OCI-LY1 (cell line): ENCODE measurements at regions not wholly inside any gene's neighbourhood (a gene's known extent, or its start where the extent isn't known, plus 50 kb on each side); places are given as distances from the start of the nearest gene placed in this dataset.
"Not testable (repeated sequence)": the region's sequence is repeated elsewhere in the genome, so short reads cannot be mapped to it uniquely, and the experiment has no call there.

Experiments used
- H2AFZ ChIP-seq: fragments of 200-600 bp; sonication (generic), shearing (Covaris generic); 2 replicates; pipeline ENCODE4 v1.6.0; 2014; ENCODE audit warnings: antibody characterized with exemption, mild to moderate bottlenecking, low read length
- H3F3A ChIP-seq: fragments of 200-600 bp; sonication (generic), shearing (Covaris generic); 2 replicates; pipeline ENCODE4 v1.6.0; 2014; ENCODE audit warnings: mild to moderate bottlenecking, antibody characterized with exemption, low read length, moderate library complexity; ENCODE audit not compliant: insufficient read depth
- H3K27ac ChIP-seq: fragments of 200-600 bp; sonication (generic); 2 replicates; pipeline ENCODE4 v1.5.1; 2014; ENCODE audit warnings: low read length, mixed run types, mild to moderate bottlenecking, low read depth; ENCODE audit not compliant: poor library complexity, severe bottlenecking
- H3K27me3 ChIP-seq: fragments of 200-600 bp; sonication (generic); 2 replicates; pipeline ENCODE4 v1.6.0; 2014; ENCODE audit warnings: antibody characterized with exemption, mild to moderate bottlenecking, low read length, moderate library complexity; ENCODE audit not compliant: insufficient read depth
- H3K36me3 ChIP-seq: fragments of 200-600 bp; sonication (generic); 2 replicates; pipeline ENCODE4 v1.6.1; 2014; ENCODE audit warnings: mild to moderate bottlenecking, antibody characterized with exemption, low read length, moderate library complexity, mixed read lengths; ENCODE audit not compliant: insufficient read depth
- H3K4me1 ChIP-seq: fragments of 200-600 bp; sonication (generic); 2 replicates; pipeline ENCODE4 v1.5.1; 2014; ENCODE audit warnings: mild to moderate bottlenecking, low read length, moderate library complexity; ENCODE audit not compliant: insufficient read depth, severe bottlenecking
- H3K4me2 ChIP-seq: fragments of 200-600 bp; sonication (generic), shearing (Covaris generic); 2 replicates; pipeline ENCODE4 v1.6.1; 2014; ENCODE audit warnings: low read length
- H3K4me3 ChIP-seq: fragments of 200-600 bp; sonication (generic); 2 replicates; pipeline ENCODE4 v1.5.1; 2014; ENCODE audit warnings: low read length, low read depth, mild to moderate bottlenecking, mixed read lengths; ENCODE audit not compliant: poor library complexity, severe bottlenecking
- H3K79me2 ChIP-seq: fragments of 200-600 bp; shearing (Covaris generic); 2 replicates; pipeline ENCODE4 v1.6.1; 2016; ENCODE audit warnings: mixed run types, low read length, mixed read lengths; ENCODE audit not compliant: insufficient read depth
- H3K9ac ChIP-seq: fragments of 200-600 bp; sonication (generic), shearing (Covaris generic); 2 replicates; pipeline ENCODE4 v1.6.1; 2014; ENCODE audit warnings: mild to moderate bottlenecking, low read length, mixed read lengths
- H3K9me2 ChIP-seq: fragments of 200-600 bp; sonication (generic), shearing (Covaris generic); 2 replicates; pipeline ENCODE4 v1.6.1; 2014; ENCODE audit warnings: low read depth, mild to moderate bottlenecking, low read length, mixed read lengths
- H3K9me3 ChIP-seq: fragments of 200-600 bp; shearing (Covaris generic); 2 replicates; pipeline ENCODE4 v1.6.1; 2014; ENCODE audit warnings: low read length, mixed read lengths
- H4K20me1 ChIP-seq: fragments of 200-600 bp; sonication (generic), shearing (Covaris generic); 2 replicates; pipeline ENCODE4 v1.6.0; 2016; ENCODE audit warnings: mild to moderate bottlenecking, low read length; ENCODE audit not compliant: insufficient read depth
- CTCF ChIP-seq: fragments of 200-600 bp; sonication (generic), shearing (Covaris generic); IDR thresholded peaks from 2 replicates; pipeline ENCODE4 v1.5.1; 2017; ENCODE audit warnings: mild to moderate bottlenecking, antibody characterized with exemption, low read length, moderate library complexity, mixed read lengths
- EZH2 ChIP-seq: fragments of 200-600 bp; sonication (generic), shearing (Covaris generic); IDR thresholded peaks from 2 replicates; pipeline ENCODE4 v1.8.0; 2017; ENCODE audit warnings: borderline replicate concordance, mixed run types, mild to moderate bottlenecking, antibody characterized with exemption, low read length, moderate library complexity, mixed read lengths

DNA sequence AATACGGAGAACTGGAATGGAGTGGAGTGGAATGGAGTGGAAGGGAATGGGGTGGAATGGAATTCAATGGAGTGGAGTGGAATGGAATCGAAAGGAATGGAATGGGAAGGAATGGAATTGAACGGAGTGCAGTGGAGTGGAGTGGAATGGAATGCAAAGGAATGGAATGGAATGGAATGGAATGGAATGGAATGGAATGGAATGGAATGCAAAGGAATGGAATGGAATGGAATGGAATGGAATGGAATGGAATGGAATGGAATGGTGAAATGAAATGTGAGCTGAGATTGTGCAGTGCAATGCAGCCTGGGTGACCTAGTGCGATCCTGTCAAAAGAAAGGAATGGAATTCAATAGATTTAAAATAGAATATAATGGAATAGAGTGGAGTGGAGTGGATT lies 357.3 kb upstream of the WSB1 start:
- H3K9me3 ChIP-seq: not testable (repeated sequence)

GRCh38 chr17:26937750-26938322 lies 356.1 kb upstream of the WSB1 start:
- H3K4me3 ChIP-seq, H3K4me2 ChIP-seq, H3K4me1 ChIP-seq, H3K9ac ChIP-seq, H3K9me3 ChIP-seq, H4K20me1 ChIP-seq, H3F3A ChIP-seq, H3K9me2 ChIP-seq, H2AFZ ChIP-seq, H3K27me3 ChIP-seq, H3K36me3 ChIP-seq, H3K27ac ChIP-seq, H3K79me2 ChIP-seq: not testable (repeated sequence)

More for the DNA sequence above, 357.3 kb upstream of the WSB1 start:
- H3K79me2 ChIP-seq, H3K9ac ChIP-seq, H3K36me3 ChIP-seq, H4K20me1 ChIP-seq, H3K4me1 ChIP-seq, H3K27ac ChIP-seq, H3F3A ChIP-seq, H2AFZ ChIP-seq, H3K9me2 ChIP-seq, H3K27me3 ChIP-seq, H3K4me2 ChIP-seq, H3K4me3 ChIP-seq: not testable (repeated sequence)

DNA sequence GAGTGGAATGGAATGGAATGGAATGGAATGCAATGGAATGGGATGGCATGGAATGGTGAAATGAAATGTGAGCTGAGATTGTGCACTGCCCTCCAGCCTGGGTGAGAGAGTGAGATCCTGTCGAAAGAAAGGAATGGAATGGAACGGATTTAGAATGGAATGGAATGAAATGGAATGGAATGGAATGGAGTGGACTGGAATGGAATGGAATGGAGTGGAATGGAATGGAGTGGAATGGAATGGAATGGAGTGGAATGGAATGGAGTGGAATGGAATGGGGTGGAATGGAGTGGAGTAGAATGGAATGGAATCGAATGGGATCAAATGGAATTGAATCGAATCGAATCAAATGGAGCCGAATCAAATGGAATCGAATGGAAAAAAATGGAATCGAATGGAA lies 354.2 kb upstream of the WSB1 start:
- H3K79me2 ChIP-seq, H3K27ac ChIP-seq, H3F3A ChIP-seq, H3K4me3 ChIP-seq, H2AFZ ChIP-seq, H3K9me2 ChIP-seq, H4K20me1 ChIP-seq, H3K9ac ChIP-seq, H3K9me3 ChIP-seq, H3K4me1 ChIP-seq, H3K27me3 ChIP-seq, H3K4me2 ChIP-seq, H3K36me3 ChIP-seq: not testable (repeated sequence)

- H2AFZ ChIP-seq, H3K36me3 ChIP-seq, H3K79me2 ChIP-seq, H3K27ac ChIP-seq, H3K9me3 ChIP-seq, H3K27me3 ChIP-seq, H3K9me2 ChIP-seq, H4K20me1 ChIP-seq, H3F3A ChIP-seq, H3K4me1 ChIP-seq, H3K4me3 ChIP-seq, H3K4me2 ChIP-seq, H3K9ac ChIP-seq: not testable (repeated sequence)
Measured at GRCh38 chr17:26940587-26940986, 353.3 kb upstream of the WSB1 start.

DNA sequence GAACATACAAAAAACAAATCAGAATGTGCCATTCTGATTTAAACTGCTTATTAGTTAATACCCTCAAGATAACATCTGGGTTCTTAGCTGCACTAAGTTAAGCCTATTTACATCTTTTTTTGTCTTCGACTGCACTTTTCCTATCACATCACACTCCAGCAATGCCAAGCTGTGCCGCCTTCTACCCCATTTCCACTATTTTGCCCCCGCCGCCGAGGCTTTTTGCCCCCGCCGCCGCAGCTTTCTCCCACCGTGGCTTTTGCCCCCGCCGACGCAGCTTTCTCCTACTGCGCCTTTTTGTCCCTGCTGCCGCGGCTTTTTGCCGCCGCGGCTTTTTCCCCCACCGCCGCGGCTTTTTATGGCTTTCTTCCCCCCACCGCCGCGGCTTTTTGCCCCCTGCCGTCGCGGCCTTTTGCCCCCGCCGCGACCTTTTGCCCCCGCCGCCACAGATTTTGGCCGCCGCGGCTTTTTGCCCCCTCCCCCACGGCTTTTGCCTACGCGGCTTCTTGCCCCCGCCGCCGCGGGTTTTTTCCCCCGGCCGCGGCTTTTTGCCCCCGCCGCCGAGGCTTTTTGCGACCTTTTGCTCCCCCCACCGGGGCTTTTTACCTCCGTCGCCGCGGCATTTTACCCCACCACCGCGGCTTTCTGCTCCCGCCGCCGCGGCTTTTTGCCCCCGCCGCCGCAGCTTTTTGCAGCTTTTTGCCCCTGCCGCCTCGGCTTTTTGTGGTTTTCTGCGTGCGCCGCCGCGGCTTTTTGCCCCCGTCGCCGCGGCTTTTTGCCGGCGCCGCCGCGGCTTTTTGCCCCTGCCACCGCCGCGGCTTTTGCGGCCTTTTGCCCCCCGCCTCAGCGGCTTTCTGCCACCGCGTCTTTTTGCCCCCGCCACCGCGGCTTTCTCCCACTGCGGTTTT lies 331.4 kb upstream of the WSB1 start:
- no peak overlapping the region for H3K27ac ChIP-seq
- H3F3A ChIP-seq: no peaks in the 10 kb centered on the region
- no peak overlapping the region for H3K9ac ChIP-seq
- H3K27me3 ChIP-seq: peaks cover 3% of the 10 kb centered on the region; the same call in 1 of the 2 replicates
- H3K4me2 ChIP-seq: peak overlapping the region; percentile 38
- TF ChIP-seq CTCF (no peak), EZH2 (no peak)
- H3K9me2 ChIP-seq: no peaks in the 10 kb centered on the region
- H3K36me3 ChIP-seq: no peaks in the 10 kb centered on the region
- no peaks in the 10 kb centered on the region for H3K9me3 ChIP-seq
- no peaks in the 10 kb centered on the region for H4K20me1 ChIP-seq
- H3K79me2 ChIP-seq: no peaks in the 10 kb centered on the region
- H2AFZ ChIP-seq: no peak overlapping the region
- H3K4me3 ChIP-seq: peak overlapping the region; percentile 38
- H3K4me1 ChIP-seq: no peaks in the 10 kb centered on the region
